ENCODE measurements at regions not wholly inside any gene's neighbourhood (a gene's known extent, or its start where the extent isn't known, plus 50 kb on each side); places are given as distances from the start of the nearest gene placed in this dataset.

- intact Hi-C loops (cut with micrococcal nuclease): no loop called here
- no peaks in the 10 kb centered on the region for H3K9me3 ChIP-seq (ENCODE audit: low read length)
- no peaks in the 10 kb centered on the region for H3K9me2 ChIP-seq (replicated peaks; ENCODE audit: low read length)
- TF ChIP-seq CTCF (conservative IDR thresholded peaks at IDR 0.05; ENCODE audit: low read depth, low read length): no peak
- TF ChIP-seq EZH2phosphoT487 (IDR thresholded peaks at IDR 0.05; ENCODE audit: borderline replicate concordance, low read length): no peak
- TF ChIP-seq EZH2 (IDR thresholded peaks at IDR 0.05; ENCODE audit: low read length, unreplicated experiment): no peak
- H3K27ac ChIP-seq (ENCODE audit: low read length): no peak overlapping the region
- H3K4me2 ChIP-seq (ENCODE audit: low read length): no peak overlapping the region
- H3K4me1 ChIP-seq (ENCODE audit: insufficient read depth, low read length): no peaks in the 10 kb centered on the region
- DNase-seq (no peak), ATAC-seq (no peak)
- POLR2A ChIA-PET (ENCODE audit: unreplicated experiment): no interaction called here
- peaks cover 4% of the 10 kb centered on the region; the same call in 1 of the 2 replicates for H3K27me3 ChIP-seq (ENCODE audit: low read length)
- no peaks in the 10 kb centered on the region for H3F3A ChIP-seq (ENCODE audit: low read length, unreplicated experiment)
- H4K20me1 ChIP-seq (ENCODE audit: low read length): no peaks in the 10 kb centered on the region
- no peaks in the 10 kb centered on the region for H3K36me3 ChIP-seq (ENCODE audit: low read depth, low read length)
- H2AFZ ChIP-seq (ENCODE audit: low read length): no peak overlapping the region
- H3K4me3 ChIP-seq (ENCODE audit: low read length): no peak overlapping the region
- no peak overlapping the region for H3K9ac ChIP-seq (ENCODE audit: low read length)
- no TSS peak for BruUV-seq (replicated peaks)
- H3K79me2 ChIP-seq (ENCODE audit: low read length): no peaks in the 10 kb centered on the region
- CTCF ChIA-PET: no interaction called here
Observed at GRCh38 chr3:27840807-27841594, 118.9 kb upstream of the EOMES start.

- Histone ChIP-seq H3K36me3 (ENCODE audit: low read depth, low read length) (no peaks in the 10 kb centered on the region), H3K9ac (ENCODE audit: low read length) (no peak overlapping the region), H3K27ac (ENCODE audit: low read length) (no peak overlapping the region), H3K27me3 (ENCODE audit: low read length) (no peaks in the 10 kb centered on the region; the same call in 1 of the 2 replicates), H2AFZ (ENCODE audit: low read length) (no peak overlapping the region), H3K79me2 (ENCODE audit: low read length) (no peaks in the 10 kb centered on the region), H3F3A (ENCODE audit: low read length, unreplicated experiment) (no peaks in the 10 kb centered on the region), H4K20me1 (ENCODE audit: low read length) (no peaks in the 10 kb centered on the region), H3K4me1 (ENCODE audit: insufficient read depth, low read length) (no peaks in the 10 kb centered on the region), H3K4me2 (ENCODE audit: low read length) (no peak overlapping the region), H3K9me2 (replicated peaks; ENCODE audit: low read length) (no peaks in the 10 kb centered on the region), H3K4me3 (ENCODE audit: low read length) (no peak overlapping the region), H3K9me3 (ENCODE audit: low read length) (no peaks in the 10 kb centered on the region)
- ATAC-seq (no peak), DNase-seq (no peak)
- POLR2A ChIA-PET (ENCODE audit: unreplicated experiment): no interaction called here
- no TSS peak for BruUV-seq (replicated peaks)
- CTCF ChIA-PET: no interaction called here
- TF ChIP-seq CTCF (conservative IDR thresholded peaks at IDR 0.05; ENCODE audit: low read depth, low read length): no peak
- no peak for TF ChIP-seq EZH2phosphoT487 (IDR thresholded peaks at IDR 0.05; ENCODE audit: borderline replicate concordance, low read length)
- TF ChIP-seq EZH2 (IDR thresholded peaks at IDR 0.05; ENCODE audit: low read length, unreplicated experiment): no peak
- intact Hi-C loops (cut with micrococcal nuclease): no loop called here
Observed at GRCh38 chr3:27844052-27844675, 122.0 kb upstream of the EOMES start.

- H3K9me3 ChIP-seq (ENCODE audit: low read length): no peaks in the 10 kb centered on the region; the same call in 1 of the 2 replicates
- no peak overlapping the region for H3K4me2 ChIP-seq (ENCODE audit: low read length)
- H3K27me3 ChIP-seq (ENCODE audit: low read length): no peaks in the 10 kb centered on the region; the same call in 1 of the 2 replicates
- H3K27ac ChIP-seq (ENCODE audit: low read length): no peak overlapping the region
- H3K79me2 ChIP-seq (ENCODE audit: low read length): no peaks in the 10 kb centered on the region
- no peak overlapping the region for H2AFZ ChIP-seq (ENCODE audit: low read length)
- ATAC-seq (no peak), DNase-seq (no peak)
- intact Hi-C loops (cut with micrococcal nuclease): no loop called here
- no peaks in the 10 kb centered on the region for H3K4me1 ChIP-seq (ENCODE audit: insufficient read depth, low read length)
- ChIA-PET POLR2A (ENCODE audit: unreplicated experiment) (no interaction called here), CTCF (no interaction called here)
- no peaks in the 10 kb centered on the region for H3K9me2 ChIP-seq (replicated peaks; ENCODE audit: low read length)
- H4K20me1 ChIP-seq (ENCODE audit: low read length): no peaks in the 10 kb centered on the region
- no TSS peak for BruUV-seq (replicated peaks)
- H3K4me3 ChIP-seq (ENCODE audit: low read length): no peak overlapping the region
- H3K9ac ChIP-seq (ENCODE audit: low read length): no peak overlapping the region
- H3F3A ChIP-seq (ENCODE audit: low read length, unreplicated experiment): no peaks in the 10 kb centered on the region
- H3K36me3 ChIP-seq (ENCODE audit: low read depth, low read length): no peaks in the 10 kb centered on the region
- TF ChIP-seq EZH2 (IDR thresholded peaks at IDR 0.05; ENCODE audit: low read length, unreplicated experiment) (no peak), CTCF (conservative IDR thresholded peaks at IDR 0.05; ENCODE audit: low read depth, low read length) (no peak), EZH2phosphoT487 (IDR thresholded peaks at IDR 0.05; ENCODE audit: borderline replicate concordance, low read length) (no peak)
Observed at GRCh38 chr3:27847697-27848096, 125.6 kb upstream of the EOMES start.

All from PC-3 (cell line).